ENCODE measurements at regions not wholly inside any gene's neighbourhood (a gene's known extent, or its start where the extent isn't known, plus 50 kb on each side); places are given as distances from the start of the nearest gene placed in this dataset.

- TF ChIP-seq POLR2A (IDR thresholded peaks at IDR 0.05; ENCODE audit: low read length): no peak
- no peak for TF ChIP-seq GATA1 (IDR thresholded peaks at IDR 0.05; ENCODE audit: low read depth, low read length)
Observed at GRCh38 chr1:88293691-88294190, 390.3 kb upstream of the PKN2 start.

All from erythroblast (primary cell).